AG04449 (cell line): ENCODE measurements at regions not wholly inside any gene's neighbourhood (a gene's known extent, or its start where the extent isn't known, plus 50 kb on each side); places are given as distances from the start of the nearest gene placed in this dataset.

Source experiments
- CTCF ChIA-PET: fragments of 350-600 bp; formaldehyde crosslinking; extraction: SDS; loops from one replicate; lab custom pipeline; 2021; ENCODE audit warnings: antibody characterized with exemption; lab: Yijun Ruan, JAX
- POLR2A ChIA-PET: fragments of 400-600, 350-600 bp; formaldehyde crosslinking; extraction: SDS; loops from one replicate; lab custom pipeline; 2020; ENCODE audit warnings: antibody characterized with exemption, inconsistent platforms; lab: Yijun Ruan, JAX
- DNase-seq: peaks from one replicate; pipeline ENCODE4 v3.0.0-alpha.2; 2010; ENCODE audit warnings: low read depth, low spot score
- H3K4me3 ChIP-seq: 2 replicates; pipeline ENCODE4 v1.5.1; 2011; ENCODE audit warnings: low read depth, mild to moderate bottlenecking, control low read depth, low read length
- TF ChIP-seq, protein P1 (sequence below): IDR thresholded peaks from one replicate; pipeline ENCODE4 v1.5.1; 2011; ENCODE audit warnings: mild to moderate bottlenecking, moderate library complexity, low read length, control low read depth, inconsistent platforms; ENCODE audit not compliant: insufficient read depth; ENCODE audit errors: missing control alignments

DNA sequence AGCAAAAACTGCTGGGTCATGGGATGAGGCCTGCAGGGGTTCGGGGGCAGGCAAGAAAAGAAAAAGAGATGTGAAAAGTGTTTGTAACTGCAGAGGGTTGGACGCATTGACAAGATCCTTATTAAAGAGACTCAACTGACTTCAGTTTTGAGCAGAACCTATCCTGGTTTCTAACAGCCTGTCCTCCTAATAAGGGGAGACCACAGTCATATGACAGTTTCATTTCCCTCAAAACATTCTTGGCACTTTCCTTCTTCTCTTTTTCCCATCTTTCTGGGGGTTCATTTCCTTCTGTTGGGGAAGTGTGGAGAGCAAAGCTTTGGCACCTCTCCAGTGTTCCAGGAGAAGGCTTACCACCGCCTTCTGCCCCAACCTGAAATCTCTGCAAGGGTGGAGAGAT lies 118.5 kb downstream of the MAF start:
- CTCF ChIA-PET = no interaction called here
- no peak for DNase-seq
- no peak overlapping the region for H3K4me3 ChIP-seq
- POLR2A ChIA-PET = no interaction called here
- TF ChIP-seq, protein P1, sequence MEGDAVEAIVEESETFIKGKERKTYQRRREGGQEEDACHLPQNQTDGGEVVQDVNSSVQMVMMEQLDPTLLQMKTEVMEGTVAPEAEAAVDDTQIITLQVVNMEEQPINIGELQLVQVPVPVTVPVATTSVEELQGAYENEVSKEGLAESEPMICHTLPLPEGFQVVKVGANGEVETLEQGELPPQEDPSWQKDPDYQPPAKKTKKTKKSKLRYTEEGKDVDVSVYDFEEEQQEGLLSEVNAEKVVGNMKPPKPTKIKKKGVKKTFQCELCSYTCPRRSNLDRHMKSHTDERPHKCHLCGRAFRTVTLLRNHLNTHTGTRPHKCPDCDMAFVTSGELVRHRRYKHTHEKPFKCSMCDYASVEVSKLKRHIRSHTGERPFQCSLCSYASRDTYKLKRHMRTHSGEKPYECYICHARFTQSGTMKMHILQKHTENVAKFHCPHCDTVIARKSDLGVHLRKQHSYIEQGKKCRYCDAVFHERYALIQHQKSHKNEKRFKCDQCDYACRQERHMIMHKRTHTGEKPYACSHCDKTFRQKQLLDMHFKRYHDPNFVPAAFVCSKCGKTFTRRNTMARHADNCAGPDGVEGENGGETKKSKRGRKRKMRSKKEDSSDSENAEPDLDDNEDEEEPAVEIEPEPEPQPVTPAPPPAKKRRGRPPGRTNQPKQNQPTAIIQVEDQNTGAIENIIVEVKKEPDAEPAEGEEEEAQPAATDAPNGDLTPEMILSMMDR = no peak

DNA sequence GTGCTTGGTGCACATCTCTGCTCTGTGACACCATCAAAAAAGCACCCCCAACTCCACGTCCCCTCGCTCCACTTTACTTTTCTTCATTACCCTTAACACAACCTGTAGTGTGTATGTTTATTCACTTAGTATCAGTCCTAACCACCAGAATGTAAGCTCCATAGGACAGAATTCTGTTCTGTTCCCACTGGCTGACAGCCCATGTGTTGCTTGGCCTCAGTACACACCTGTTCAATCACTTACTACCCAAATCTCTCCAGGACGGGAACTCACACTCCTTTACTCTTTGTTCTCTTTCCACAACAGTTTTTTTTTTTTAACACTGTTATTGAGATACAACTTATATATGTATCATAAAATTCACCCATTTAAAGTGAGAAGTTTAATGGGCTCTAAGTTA lies 119.6 kb downstream of the MAF start:
- ChIA-PET POLR2A (no interaction called here), CTCF (no interaction called here)
- no peak overlapping the region for H3K4me3 ChIP-seq
- no peak for DNase-seq
- TF ChIP-seq, protein P1 = no peak

DNA sequence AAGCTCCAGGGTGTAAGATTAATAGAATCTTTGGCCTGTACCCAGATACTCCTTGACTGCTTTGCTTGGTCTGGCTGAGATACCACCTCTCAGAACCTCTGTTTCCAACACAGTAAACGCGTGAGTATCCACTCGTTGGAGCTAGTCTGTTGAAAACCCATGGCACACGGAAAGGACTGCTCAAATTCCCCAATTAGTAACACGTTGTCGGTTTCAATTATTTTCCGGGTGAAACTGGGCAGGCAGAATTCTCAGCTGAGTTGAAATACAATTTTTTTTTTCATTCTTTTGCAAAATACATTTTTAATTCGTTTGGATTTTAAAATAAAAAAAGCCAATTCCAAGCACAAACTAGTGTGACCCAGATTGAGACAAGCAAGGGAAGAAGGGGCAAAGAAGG lies 120.5 kb downstream of the MAF start:
- TF ChIP-seq, protein P1 = no peak
- DNase-seq = no peak
- ChIA-PET POLR2A (no interaction called here), CTCF (no interaction called here)
- no peak overlapping the region for H3K4me3 ChIP-seq

DNA sequence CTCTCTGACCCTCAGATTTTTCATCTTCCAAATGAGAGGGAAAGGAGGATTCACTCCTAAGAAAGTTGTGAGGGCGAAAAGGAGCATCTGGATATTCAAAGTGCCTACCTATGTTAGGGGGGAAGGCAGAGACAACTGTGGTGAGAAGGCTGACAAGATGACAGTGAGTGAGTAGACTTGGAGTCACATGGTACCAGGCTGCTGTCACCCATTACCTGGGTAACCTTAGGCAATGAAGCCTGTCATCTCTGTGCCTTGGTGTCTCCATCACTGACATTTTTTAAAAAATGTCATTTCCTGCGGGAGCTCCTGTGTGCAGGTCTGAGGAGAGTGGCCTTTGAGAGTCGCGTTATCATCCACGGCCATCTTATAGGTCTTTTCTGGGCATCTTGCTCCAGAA lies 124.0 kb downstream of the MAF start:
- POLR2A ChIA-PET = no interaction called here
- CTCF ChIA-PET = no interaction called here
- TF ChIP-seq, protein P1 = no peak
- H3K4me3 ChIP-seq = no peak overlapping the region
- no peak for DNase-seq

DNA sequence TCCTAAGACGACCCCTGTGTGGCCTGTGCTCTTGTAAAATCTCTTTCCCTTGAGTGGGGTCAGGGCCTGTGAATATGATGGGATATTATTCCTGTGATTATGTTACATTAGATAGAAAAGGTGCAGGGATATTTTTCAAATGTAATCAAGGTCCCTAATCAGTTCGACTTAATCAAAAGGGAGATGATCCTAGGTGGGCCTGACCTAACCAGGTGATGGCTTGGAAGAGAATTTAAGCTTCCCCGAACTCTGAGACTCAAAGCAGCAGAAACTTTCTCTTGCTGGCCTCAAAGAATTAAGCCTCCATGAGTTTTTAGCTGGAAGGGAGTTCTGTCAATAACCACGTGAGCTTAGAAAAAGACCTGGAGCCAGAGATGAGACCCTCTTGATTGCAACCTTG lies 124.7 kb downstream of the MAF start:
- TF ChIP-seq, protein P1 = no peak
- H3K4me3 ChIP-seq = no peak overlapping the region
- POLR2A ChIA-PET = no interaction called here
- DNase-seq = no peak
- CTCF ChIA-PET = no interaction called here

DNA sequence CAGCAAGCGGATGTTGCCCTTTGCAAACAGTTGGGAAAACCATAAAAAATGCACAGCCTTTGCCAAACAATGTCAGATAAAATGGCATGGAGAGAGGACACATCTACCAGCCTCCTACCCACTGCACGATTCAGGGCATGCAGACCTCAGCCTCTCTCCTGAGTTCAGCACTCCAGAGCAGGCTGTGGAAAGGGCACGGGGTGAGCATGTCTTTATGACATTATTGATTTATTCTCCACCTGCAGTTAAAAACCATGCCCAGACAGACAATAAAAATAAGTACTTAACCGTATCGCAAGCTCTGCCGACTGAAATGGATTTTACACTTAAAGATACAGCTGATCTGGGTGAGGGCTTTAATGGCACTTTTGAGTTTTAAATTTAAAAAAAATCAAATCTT lies 127.1 kb downstream of the MAF start:
- DNase-seq = no peak
- H3K4me3 ChIP-seq = no peak overlapping the region
- ChIA-PET POLR2A (no interaction called here), CTCF (no interaction called here)
- TF ChIP-seq, protein P1 = no peak

DNA sequence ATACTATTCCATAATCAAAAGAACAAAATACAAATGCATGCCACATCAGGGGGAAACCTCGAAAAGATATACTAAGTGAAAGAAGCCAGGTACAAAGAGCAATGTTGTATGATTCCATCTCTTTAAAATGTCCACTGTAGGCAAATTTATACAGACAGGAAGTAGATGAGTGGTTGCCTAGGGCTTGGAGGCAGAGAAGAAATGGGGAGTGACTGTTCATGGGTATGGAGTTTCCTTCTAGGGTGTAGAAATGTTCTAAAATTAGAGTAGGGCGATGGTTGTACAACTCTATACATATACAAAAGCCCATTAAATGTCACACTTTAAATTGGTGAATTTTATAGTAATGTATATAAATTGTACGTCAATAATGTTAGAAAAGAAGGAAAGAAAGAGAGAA lies 128.1 kb downstream of the MAF start:
- CTCF ChIA-PET = no interaction called here
- no peak overlapping the region for H3K4me3 ChIP-seq
- no peak for DNase-seq
- POLR2A ChIA-PET = no interaction called here
- TF ChIP-seq, protein P1 = no peak
